Aorta (tissue), 5 donors: ENCODE measurements at regions not wholly inside any gene's neighbourhood (a gene's known extent, or its start where the extent isn't known, plus 50 kb on each side); places are given as distances from the start of the nearest gene placed in this dataset.
"Not testable (repeated sequence)": the region's sequence is repeated elsewhere in the genome, so short reads cannot be mapped to it uniquely, and the experiment has no call there.

Experiments
- ATAC-seq: fragments of 200-7000 bp; cut with Tn5 transposase; one replicate; pipeline ENCODE4 v1.9.1; 2022; ENCODE audit warnings: moderate library complexity; ENCODE audit not compliant: low FRiP score
- DNase-seq, 2 donors: peaks; one replicate each; pipeline ENCODE4 v3.0.0-alpha.2; 2020
- H3K27ac ChIP-seq, 2 donors: one replicate each; pipeline ENCODE4 v1.5.1; 2013; ENCODE audit warnings: low read length in 2 of 2, mild to moderate bottlenecking in 2 of 2, moderate library complexity in 2 of 2, control low read depth in 1 of 2, inconsistent platforms in 1 of 2, low read depth in 1 of 2
- H3K27me3 ChIP-seq, 2 donors: one replicate each; pipeline ENCODE4 v1.6.1; 2013; ENCODE audit warnings: control low read depth in 1 of 2, low read length in 1 of 2, mild to moderate bottlenecking in 1 of 2, moderate library complexity in 1 of 2; ENCODE audit not compliant: insufficient read depth in 2 of 2, control insufficient read depth in 1 of 2
- H3K36me3 ChIP-seq, 2 donors: one replicate each; pipeline ENCODE4 v1.6.1; 2013; ENCODE audit warnings: control low read depth in 1 of 2, low read length in 1 of 2, mild to moderate bottlenecking in 1 of 2; ENCODE audit not compliant: insufficient read depth in 2 of 2, control insufficient read depth in 1 of 2
- H3K4me1 ChIP-seq, 2 donors: one replicate each; pipeline ENCODE4 v1.6.1; 2013; ENCODE audit warnings: low read length in 2 of 2, control low read depth in 1 of 2, mild to moderate bottlenecking in 1 of 2, moderate library complexity in 1 of 2; ENCODE audit not compliant: insufficient read depth in 2 of 2, control insufficient read depth in 1 of 2
- H3K4me3 ChIP-seq, 2 donors: one replicate each; pipeline ENCODE4 v1.5.1; 2013; ENCODE audit warnings: low read length in 2 of 2, control low read depth in 1 of 2, mild to moderate bottlenecking in 1 of 2
- H3K9me3 ChIP-seq: one replicate; pipeline ENCODE4 v1.6.1; 2013; ENCODE audit warnings: mild to moderate bottlenecking, low read length; ENCODE audit not compliant: control insufficient read depth
- WGBS, 2 donors: extraction: QIAGEN DNeasy Blood & Tissue Kit; methylation state at CpG; one replicate each; pipeline ENCODE4 v1.1.7; 2013; 5-methylcytosine and 5-hydroxymethylcytosine counted together
- intact Hi-C, 2 donors: fragments of 100-400 bp; cut with DNase I; formaldehyde crosslinking; loops; one replicate each; pipeline versions ENCODE4 v1.14.2 to v1.15.0; 2022
- donor health status: healthy with polysubstance abuse.
- donor health status: Bipolar disorder and iron deficiency.
- donor health status: DM: no; HTN: no; CAD: no.
- donor health status: DM: no; HTN: no; CAD: no.
- donor health status: DM: yes; HTN: yes; CAD: no.

DNA sequence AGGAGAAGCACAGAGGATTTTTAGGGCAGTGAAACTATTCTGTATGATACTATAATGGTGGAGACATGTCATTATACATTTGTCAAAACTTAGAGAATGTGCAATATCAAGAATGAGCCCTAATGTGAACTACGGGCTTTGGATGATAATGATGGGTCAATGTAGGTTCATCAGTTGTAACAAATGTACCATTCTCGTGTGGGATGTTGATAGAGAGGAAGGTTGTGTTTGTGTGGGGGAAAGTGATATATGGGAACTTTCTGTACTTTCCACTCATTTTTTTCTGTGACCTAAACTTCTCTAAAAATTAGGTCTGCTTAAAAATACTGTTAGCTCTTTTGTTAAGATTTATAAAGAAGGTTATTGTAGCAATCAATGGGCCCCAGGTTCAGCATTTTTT is 138.9 kb downstream of the SPATA31D1 start:
- Histone ChIP-seq H3K36me3 (no peaks in the 10 kb centered on the region), H3K9me3 (no peaks in the 10 kb centered on the region), H3K27me3 (no peaks in the 10 kb centered on the region), H3K27ac (no peak overlapping the region), H3K4me3 (no peak overlapping the region), H3K4me1 (no peaks in the 10 kb centered on the region)
- intact Hi-C loops: no loop called here
- WGBS, 2 donors: 87 to 90% methylated on average over 2 of the region's 2 CpGs
- DNase-seq (no peak), ATAC-seq (no peak)

GRCh38 chr9:82128011-82128696 is 139.6 kb downstream of the SPATA31D1 start:
- DNase-seq (no peak), ATAC-seq (no peak)
- H3K27me3 ChIP-seq: no peaks in the 10 kb centered on the region
- no peaks in the 10 kb centered on the region for H3K4me1 ChIP-seq
- H3K27ac ChIP-seq: no peak overlapping the region
- no peaks in the 10 kb centered on the region for H3K9me3 ChIP-seq
- H3K4me3 ChIP-seq: no peak overlapping the region
- intact Hi-C loops: no loop called here
- H3K36me3 ChIP-seq: no peaks in the 10 kb centered on the region
- WGBS, 2 donors: 53 to 57% methylated on average over 3 of the region's 3 CpGs

DNA sequence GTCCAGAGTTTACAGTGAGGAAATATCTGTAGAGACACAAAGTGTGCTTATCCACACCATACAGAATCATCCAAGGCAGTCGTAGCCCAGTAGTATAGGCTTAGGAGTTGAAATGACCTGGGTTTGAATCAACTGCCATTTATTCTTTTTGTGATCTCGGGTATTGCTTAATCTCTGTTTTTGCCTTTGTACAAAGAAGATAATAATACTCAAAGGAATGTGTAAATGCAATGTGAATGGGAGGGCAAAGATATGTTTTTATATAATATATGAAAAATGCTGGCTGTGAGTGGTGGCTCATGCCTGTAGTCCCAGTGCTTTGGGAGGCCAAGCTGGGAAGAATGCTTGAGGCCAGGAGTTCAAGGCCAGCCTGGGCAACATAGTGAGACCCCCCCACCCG is 141.1 kb downstream of the SPATA31D1 start:
- Histone ChIP-seq H3K9me3 (no peaks in the 10 kb centered on the region), H3K4me3 (no peak overlapping the region), H3K27ac (no peak overlapping the region), H3K4me1 (no peaks in the 10 kb centered on the region), H3K36me3 (no peaks in the 10 kb centered on the region), H3K27me3 (no peaks in the 10 kb centered on the region)
- WGBS, 2 donors: 95% methylated on average over 3 of the region's 3 CpGs
- intact Hi-C loops: no loop called here
- DNase-seq: no peak
- ATAC-seq: no peak

GRCh38 chr9:82130331-82131042 is 141.9 kb downstream of the SPATA31D1 start:
- no peak overlapping the region for H3K4me3 ChIP-seq
- WGBS, 2 donors: 97 to 100% methylated on average over 13 of the region's 13 CpGs
- H3K4me1 ChIP-seq: no peaks in the 10 kb centered on the region
- ATAC-seq (no peak), DNase-seq (no peak)
- H3K27me3 ChIP-seq: no peaks in the 10 kb centered on the region
- intact Hi-C loops: no loop called here
- H3K9me3 ChIP-seq: no peaks in the 10 kb centered on the region
- no peaks in the 10 kb centered on the region for H3K36me3 ChIP-seq
- no peak overlapping the region for H3K27ac ChIP-seq

- peak in 1 of 2 donors; percentile 58 for DNase-seq
- WGBS, 2 donors: 97% methylated on average over 9 of the region's 9 CpGs
- intact Hi-C loops: no loop called here
Observed at GRCh38 chr9:82131072-82131471, 142.5 kb downstream of the SPATA31D1 start.

DNA sequence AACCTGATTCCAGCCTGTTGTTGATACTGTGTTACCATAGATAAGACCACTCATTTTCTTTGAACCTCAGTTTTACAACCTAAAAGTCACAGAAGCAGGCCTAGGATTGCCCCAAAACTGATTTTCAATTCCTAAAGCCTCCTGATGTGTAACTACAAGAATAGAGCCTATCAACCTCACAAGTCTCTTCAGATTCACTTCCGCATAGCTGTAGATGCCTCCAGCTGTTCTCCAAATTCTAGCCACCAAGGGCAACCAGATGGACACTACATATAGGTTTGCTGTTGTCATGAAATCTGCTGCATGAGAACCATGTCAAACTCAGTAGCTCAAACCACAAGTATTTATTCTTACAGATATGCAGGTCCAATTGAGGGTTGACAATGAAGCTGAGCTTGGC is 143.5 kb downstream of the SPATA31D1 start:
- no peak overlapping the region for H3K27ac ChIP-seq
- H3K27me3 ChIP-seq: no peaks in the 10 kb centered on the region
- H3K9me3 ChIP-seq: no peaks in the 10 kb centered on the region
- WGBS, 2 donors: 98 to 100% methylated on average over 1 of the region's 1 CpG
- intact Hi-C loops: no loop called here
- ATAC-seq (no peak), DNase-seq (no peak)
- H3K36me3 ChIP-seq: no peaks in the 10 kb centered on the region
- no peaks in the 10 kb centered on the region for H3K4me1 ChIP-seq
- no peak overlapping the region for H3K4me3 ChIP-seq

More at GRCh38 chr9:82131072-82131471, 142.5 kb downstream of the SPATA31D1 start:
- Histone ChIP-seq H3K36me3 (no peaks in the 10 kb centered on the region), H3K4me3 (no peak overlapping the region), H3K4me1 (no peaks in the 10 kb centered on the region), H3K27ac (no peak overlapping the region), H3K9me3 (no peaks in the 10 kb centered on the region), H3K27me3 (no peaks in the 10 kb centered on the region)
- ATAC-seq: no peak

- 78 to 79% methylated on average over 1 of the region's 1 CpG for WGBS, 2 donors
- intact Hi-C loops: no loop called here
- H3K9me3 ChIP-seq: no peaks in the 10 kb centered on the region
- H3K27me3 ChIP-seq: no peaks in the 10 kb centered on the region
- DNase-seq: no peak
- no peaks in the 10 kb centered on the region for H3K36me3 ChIP-seq
- no peaks in the 10 kb centered on the region for H3K4me1 ChIP-seq
- ATAC-seq: no peak
- no peak overlapping the region for H3K4me3 ChIP-seq
- no peak overlapping the region for H3K27ac ChIP-seq
Observed at GRCh38 chr9:82134010-82134409, 145.4 kb downstream of the SPATA31D1 start.

- intact Hi-C loops: no loop called here
- Histone ChIP-seq H3K4me1 (no peaks in the 10 kb centered on the region), H3K27me3 (no peaks in the 10 kb centered on the region), H3K9me3 (no peaks in the 10 kb centered on the region), H3K4me3 (no peak overlapping the region), H3K27ac (no peak overlapping the region), H3K36me3 (no peaks in the 10 kb centered on the region)
- no peak for ATAC-seq
- no peak for DNase-seq
Observed at GRCh38 chr9:82135106-82135505, 146.5 kb downstream of the SPATA31D1 start.

- H3K36me3 ChIP-seq, ATAC-seq, H3K27ac ChIP-seq, H3K4me1 ChIP-seq, DNase-seq, H3K9me3 ChIP-seq, intact Hi-C loops, H3K4me3 ChIP-seq, H3K27me3 ChIP-seq: not testable (repeated sequence)
Observed at GRCh38 chr9:82138081-82138480, 149.5 kb downstream of the SPATA31D1 start.
